Right lung (tissue), 2 donors: ENCODE measurements at regions not wholly inside any gene's neighbourhood (a gene's known extent, or its start where the extent isn't known, plus 50 kb on each side); places are given as distances from the start of the nearest gene placed in this dataset.
"Not testable (repeated sequence)": the region's sequence is repeated elsewhere in the genome, so short reads cannot be mapped to it uniquely, and the experiment has no call there.

Experiments
- DNase-seq, 2 donors: peaks; one replicate each; pipeline ENCODE4 v3.0.0-alpha.2; 2013

- DNase-seq = peak; percentile 16 to 27
These were observed 497.2 kb upstream of the CDH4 start for GRCh38 chr20:60754856-60755255.

GRCh38 chr20:60759651-60760050, 492.4 kb upstream of the CDH4 start:
- no peak for DNase-seq

GRCh38 chr20:60760256-60761000, 491.6 kb upstream of the CDH4 start:
- DNase-seq = no peak

DNA sequence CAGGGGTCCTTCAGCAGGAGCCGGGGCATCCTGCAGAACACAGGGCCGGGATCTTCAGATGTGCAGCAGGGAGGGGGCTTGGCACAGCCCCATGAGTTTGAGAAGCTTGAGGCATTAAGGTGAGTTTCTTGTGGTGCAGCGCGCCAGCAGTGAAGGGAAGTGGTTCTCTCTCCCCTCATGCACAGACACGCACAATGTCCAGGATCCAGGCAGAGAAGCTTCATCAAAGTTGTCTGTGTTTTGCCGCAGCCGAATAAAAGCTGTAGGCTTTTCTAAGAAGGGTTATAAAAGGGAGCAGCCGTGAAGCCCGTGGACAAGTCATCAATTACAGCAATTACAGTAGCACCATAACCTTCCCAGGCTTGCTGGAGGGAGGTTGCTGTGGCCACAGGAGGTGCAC, 491.0 kb upstream of the CDH4 start:
- no peak for DNase-seq

DNA sequence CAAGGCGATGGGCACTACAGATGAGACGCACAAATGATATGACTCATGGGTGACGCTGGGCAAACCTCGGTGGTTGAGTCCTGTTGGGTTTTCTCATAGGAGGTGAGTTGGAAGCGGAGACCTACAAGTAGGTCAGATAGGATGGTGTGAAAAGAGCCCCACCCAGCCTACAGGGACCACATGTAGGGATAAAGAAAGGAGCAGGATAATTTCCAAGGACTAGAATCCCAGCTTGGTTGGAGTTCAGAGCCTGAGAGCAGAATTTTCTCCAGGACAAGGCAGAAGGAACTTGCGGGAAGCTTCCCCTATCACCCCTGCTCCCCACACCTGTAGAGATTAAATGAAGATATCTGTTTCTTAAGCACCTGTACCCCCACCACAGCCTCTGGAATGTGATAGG, 489.7 kb upstream of the CDH4 start:
- no peak for DNase-seq

GRCh38 chr20:60764328-60764727, 487.7 kb upstream of the CDH4 start:
- DNase-seq = no peak

- no peak for DNase-seq
These were observed 487.3 kb upstream of the CDH4 start for GRCh38 chr20:60764771-60765170.

- no peak for DNase-seq
These were observed 486.1 kb upstream of the CDH4 start for GRCh38 chr20:60765821-60766403.

- DNase-seq = no peak
These were observed 483.8 kb upstream of the CDH4 start for GRCh38 chr20:60768216-60768615.

DNA sequence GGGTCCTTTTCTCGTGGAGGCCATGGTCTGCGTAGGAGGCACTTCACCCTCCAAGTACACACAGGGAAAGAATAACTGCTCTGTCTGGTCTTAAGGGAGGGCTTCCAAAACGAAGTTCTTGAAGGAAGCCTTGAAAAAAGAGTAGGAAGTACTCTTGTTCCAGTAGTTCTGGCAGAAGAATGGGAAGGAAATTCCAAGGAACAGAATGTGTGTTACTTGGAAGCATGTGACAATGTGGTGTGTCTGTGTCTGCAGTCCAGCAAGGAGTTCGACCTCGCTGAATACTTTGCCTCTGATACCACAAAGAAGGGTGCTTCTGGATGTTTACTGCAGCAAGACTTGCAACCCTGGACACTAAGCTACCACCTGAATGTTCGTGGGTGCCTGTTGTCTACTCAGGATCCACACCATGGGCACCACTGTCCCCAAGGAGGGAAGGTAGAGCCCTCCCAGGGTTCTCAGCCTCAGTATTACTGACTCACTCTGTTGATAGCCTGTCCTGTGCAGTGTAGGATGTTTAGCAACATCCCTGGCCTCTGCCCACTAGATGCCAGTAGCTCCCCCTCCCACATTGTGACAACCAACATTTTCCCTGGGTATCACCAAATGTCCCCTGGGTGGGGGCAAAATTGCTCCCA, 471.6 kb upstream of the CDH4 start:
- DNase-seq = no peak

DNA sequence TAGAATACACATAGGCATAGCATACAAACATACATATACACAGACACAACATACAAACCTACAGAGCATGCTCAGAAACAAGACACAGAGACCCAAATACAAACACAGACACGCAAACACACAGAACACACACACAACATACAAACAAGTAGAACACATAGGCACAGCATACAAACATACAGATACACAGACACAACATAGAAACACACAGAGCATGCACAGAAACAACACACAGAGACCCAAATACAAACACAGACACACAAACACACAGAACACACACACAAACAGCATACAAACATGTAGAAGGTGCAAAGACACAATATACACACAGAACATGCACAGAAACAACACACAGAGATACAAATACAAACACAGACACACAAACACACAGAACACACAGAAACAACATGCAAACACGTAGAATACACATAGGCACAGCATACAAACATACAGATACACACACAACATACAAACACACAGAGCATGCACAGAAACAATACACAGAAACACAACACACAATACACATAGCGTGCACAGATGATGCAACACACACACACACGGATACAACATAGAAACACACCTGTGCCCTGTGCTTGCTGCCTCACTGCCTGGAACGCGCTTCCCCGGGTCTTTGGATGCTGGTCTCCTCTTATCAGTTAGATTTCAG, 469.0 kb upstream of the CDH4 start:
- no peak for DNase-seq

DNA sequence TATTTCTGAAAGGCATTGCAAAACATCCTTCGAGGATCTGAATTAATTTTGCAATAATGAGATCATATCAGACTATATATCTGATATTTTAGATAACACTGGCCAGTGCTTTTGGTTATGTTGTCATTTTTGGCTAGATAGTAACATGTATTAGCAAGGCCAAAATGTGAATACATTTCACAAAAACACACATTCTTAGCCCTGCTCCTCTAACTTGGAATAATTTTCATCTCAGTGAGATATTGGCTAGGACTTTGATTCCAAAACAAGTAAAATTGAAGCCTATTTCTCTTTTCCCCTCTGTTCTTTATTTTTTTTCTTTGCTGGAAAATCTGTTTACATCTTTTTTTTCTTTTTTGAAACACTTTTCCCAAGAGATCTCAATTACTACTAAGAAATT, 466.8 kb upstream of the CDH4 start:
- no peak for DNase-seq

DNA sequence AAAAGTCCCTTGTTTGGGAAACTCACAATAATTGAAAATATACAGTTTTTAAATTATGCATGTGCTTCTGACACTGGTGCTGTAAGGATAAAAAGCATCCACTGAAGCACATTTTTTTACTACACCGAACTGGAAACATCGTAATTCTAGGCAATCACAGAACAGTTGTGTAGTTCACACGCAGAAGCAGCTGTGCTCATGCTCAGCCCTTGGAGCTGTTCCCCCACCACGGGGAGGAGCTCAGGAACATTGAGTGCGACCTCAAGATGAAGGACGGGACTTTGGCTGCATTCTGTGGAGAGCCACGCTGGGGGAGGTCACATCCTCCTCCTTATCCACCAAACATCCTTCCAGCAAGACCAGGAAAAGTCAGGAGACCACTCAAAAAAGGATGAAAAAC, 466.3 kb upstream of the CDH4 start:
- DNase-seq = no peak

DNA sequence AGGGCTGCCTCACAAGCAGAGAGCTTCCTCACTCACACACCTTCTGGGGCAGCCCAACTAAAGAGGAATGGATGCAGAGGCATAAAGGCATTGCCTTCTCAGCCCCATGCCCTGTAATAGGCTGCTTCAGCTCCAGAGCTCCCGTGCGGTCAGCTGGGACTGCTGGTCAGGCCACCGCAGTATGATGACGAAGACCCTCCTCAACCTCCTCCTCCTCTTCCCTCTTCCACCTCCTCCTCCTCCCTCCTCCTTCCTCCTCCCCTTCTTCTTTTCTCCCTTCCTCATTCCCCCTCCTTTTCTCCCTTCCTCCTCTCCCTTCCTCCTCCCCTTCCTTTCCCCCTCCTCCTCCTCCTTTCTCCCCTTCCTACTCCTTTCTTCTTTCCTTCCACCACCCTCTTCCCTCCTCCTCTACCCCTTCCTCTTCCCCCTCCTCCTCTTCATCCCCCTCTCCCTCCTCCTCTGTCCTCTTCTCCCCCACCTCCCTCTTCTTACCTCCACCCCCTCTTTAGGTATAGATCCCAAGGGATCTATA, 465.3 kb upstream of the CDH4 start:
- no peak for DNase-seq

DNA sequence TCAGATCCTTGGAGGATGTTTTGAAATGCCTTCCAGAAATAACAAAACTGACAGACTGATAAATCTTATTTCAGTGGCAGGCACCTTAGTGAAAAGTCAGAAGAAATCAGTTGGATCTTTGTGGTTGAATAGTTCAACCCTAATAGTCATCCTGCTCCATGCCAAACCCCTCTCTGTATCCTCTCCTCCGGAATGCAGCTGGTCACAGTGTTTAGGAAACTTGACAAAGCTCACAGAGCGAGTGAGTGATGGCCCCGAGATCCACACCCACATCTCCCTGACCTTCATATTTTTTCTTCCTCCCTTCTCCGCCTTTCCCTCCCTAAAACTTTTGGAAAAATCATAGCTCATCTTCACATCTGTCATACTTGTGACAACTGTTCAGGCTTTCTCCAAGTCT, 464.8 kb upstream of the CDH4 start:
- DNase-seq = no peak

- no peak for DNase-seq
These were observed 464.0 kb upstream of the CDH4 start for GRCh38 chr20:60788070-60788469.

- DNase-seq = no peak
These were observed 462.7 kb upstream of the CDH4 start for GRCh38 chr20:60789399-60789798.

DNA sequence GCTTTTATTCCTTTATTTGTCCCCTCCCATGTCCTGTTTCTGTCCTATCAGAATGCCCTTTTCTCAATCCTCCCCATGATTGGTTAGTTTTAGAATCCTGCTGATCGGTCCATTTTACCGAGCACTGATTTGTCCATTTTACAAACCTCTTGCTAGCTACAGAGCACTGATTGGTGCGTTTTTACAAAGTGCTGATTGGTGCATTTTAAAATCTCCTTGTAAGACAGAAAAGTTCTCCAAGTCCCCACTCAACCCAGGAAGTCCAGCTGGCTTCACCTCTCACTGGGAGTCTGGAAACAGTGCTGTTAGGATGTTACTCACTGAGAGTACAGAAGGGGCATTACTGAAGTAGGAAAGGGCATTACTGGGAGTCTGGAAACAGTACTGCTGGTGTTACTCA, 461.7 kb upstream of the CDH4 start:
- DNase-seq = not testable (repeated sequence)

GRCh38 chr20:60791823-60792222, 460.2 kb upstream of the CDH4 start:
- DNase-seq = no peak

GRCh38 chr20:60792941-60793340, 459.1 kb upstream of the CDH4 start:
- no peak for DNase-seq

DNA sequence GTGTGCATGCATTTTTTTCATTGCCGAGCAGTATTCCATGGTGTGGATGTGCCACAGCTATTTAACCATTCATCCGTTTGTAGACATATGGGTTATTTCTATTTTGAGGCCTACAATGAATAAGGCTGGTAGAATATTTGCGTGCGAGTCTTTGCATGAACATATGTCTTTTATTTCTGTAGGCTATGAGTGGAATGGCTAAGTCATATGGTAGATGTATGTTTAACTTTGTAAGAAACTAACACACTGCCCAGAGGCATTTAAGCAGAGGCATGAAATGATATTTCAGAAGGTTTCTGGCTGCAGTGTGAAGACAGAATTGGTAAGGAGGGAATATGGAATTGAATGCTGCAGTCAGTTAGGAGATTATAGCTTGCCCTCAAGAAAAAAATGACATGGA, 457.4 kb upstream of the CDH4 start:
- no peak for DNase-seq

- no peak for DNase-seq
These were observed 456.4 kb upstream of the CDH4 start for GRCh38 chr20:60795651-60796050.

- no peak for DNase-seq
These were observed 451.9 kb upstream of the CDH4 start for GRCh38 chr20:60800185-60800584.
